ENCODE measurements at regions not wholly inside any gene's neighbourhood (a gene's known extent, or its start where the extent isn't known, plus 50 kb on each side); places are given as distances from the start of the nearest gene placed in this dataset.

GRCh38 chr10:57165671-57166070, 804.6 kb upstream of the ZWINT start:
- TF ChIP-seq, protein P1, sequence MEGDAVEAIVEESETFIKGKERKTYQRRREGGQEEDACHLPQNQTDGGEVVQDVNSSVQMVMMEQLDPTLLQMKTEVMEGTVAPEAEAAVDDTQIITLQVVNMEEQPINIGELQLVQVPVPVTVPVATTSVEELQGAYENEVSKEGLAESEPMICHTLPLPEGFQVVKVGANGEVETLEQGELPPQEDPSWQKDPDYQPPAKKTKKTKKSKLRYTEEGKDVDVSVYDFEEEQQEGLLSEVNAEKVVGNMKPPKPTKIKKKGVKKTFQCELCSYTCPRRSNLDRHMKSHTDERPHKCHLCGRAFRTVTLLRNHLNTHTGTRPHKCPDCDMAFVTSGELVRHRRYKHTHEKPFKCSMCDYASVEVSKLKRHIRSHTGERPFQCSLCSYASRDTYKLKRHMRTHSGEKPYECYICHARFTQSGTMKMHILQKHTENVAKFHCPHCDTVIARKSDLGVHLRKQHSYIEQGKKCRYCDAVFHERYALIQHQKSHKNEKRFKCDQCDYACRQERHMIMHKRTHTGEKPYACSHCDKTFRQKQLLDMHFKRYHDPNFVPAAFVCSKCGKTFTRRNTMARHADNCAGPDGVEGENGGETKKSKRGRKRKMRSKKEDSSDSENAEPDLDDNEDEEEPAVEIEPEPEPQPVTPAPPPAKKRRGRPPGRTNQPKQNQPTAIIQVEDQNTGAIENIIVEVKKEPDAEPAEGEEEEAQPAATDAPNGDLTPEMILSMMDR (conservative IDR thresholded peaks at IDR 0.05 in 1 of 2, IDR thresholded peaks at IDR 0.05 in 1 of 2; ENCODE audit: extremely low read depth in 1 of 2, insufficient read depth in 1 of 2, low read depth in 1 of 2, low read length in 2 of 2): no peak
- no peak for TF ChIP-seq EZH2 (IDR thresholded peaks at IDR 0.05; ENCODE audit: borderline replicate concordance, low read length)
